H1 (cell line): ENCODE measurements at regions not wholly inside any gene's neighbourhood (a gene's known extent, or its start where the extent isn't known, plus 50 kb on each side); places are given as distances from the start of the nearest gene placed in this dataset.

Experiments
- CTCF ChIA-PET: fragments of 300-600 bp; sonication (Branson Sonifier 250); formaldehyde crosslinking; loops from one replicate; lab custom pipeline; 2021; ENCODE audit not compliant: partially characterized antibody; lab: Charles Lee
- POLR2A ChIA-PET: fragments of 300-600 bp; sonication (Branson Sonifier 250); formaldehyde crosslinking; loops from one replicate; lab custom pipeline; 2021; ENCODE audit warnings: inconsistent platforms; ENCODE audit not compliant: partially characterized antibody; lab: Charles Lee
- DNase-seq, 2 experiments: peaks; one replicate each; pipeline versions ENCODE4 v3.0.0 to v3.0.0-alpha.2; 2010 to 2022; ENCODE audit warnings: low spot score in 2 of 2, low read depth in 1 of 2, mixed read lengths in 1 of 2
- FAIRE-seq: peaks from 2 replicates; lab custom pipeline; 2011; peaks lifted over from hg19 to GRCh38; lab: Jason Lieb, UNC
- H2AFZ ChIP-seq: 2 replicates; pipeline ENCODE4 v1.8.1; 2012; ENCODE audit warnings: low read length, inconsistent platforms
- H2AK5ac ChIP-seq: 2 replicates; pipeline ENCODE4 v1.6.1; 2013; ENCODE audit warnings: low read depth, low read length
- H2BK120ac ChIP-seq: replicated peaks from 2 replicates; pipeline ENCODE3; 2013; ENCODE audit warnings: low read depth, low read length, inconsistent platforms
- H2BK12ac ChIP-seq: 2 replicates; pipeline ENCODE4 v1.6.1; 2013; ENCODE audit warnings: low read depth, low read length
- H2BK15ac ChIP-seq: 2 replicates; pipeline ENCODE4 v1.6.1; 2013; ENCODE audit warnings: low read length
- H2BK20ac ChIP-seq: 2 replicates; pipeline ENCODE4 v1.6.1; 2013; ENCODE audit warnings: low read length
- H2BK5ac ChIP-seq: 2 replicates; pipeline ENCODE4 v1.6.1; 2013; ENCODE audit warnings: low read depth, low read length
- H3K14ac ChIP-seq: 2 replicates; pipeline ENCODE4 v1.6.1; 2013; ENCODE audit warnings: inconsistent platforms; ENCODE audit not compliant: insufficient read length
- H3K18ac ChIP-seq: 2 replicates; pipeline ENCODE4 v1.6.1; 2013; ENCODE audit warnings: low read length; ENCODE audit errors: extremely low read depth
- H3K23ac ChIP-seq: 2 replicates; pipeline ENCODE4 v1.6.1; 2013; ENCODE audit warnings: inconsistent platforms; ENCODE audit not compliant: insufficient read length
- H3K23me2 ChIP-seq: 2 replicates; pipeline ENCODE4 v1.6.1; 2013; ENCODE audit warnings: low read depth, low read length
- H3K27ac ChIP-seq: 2 replicates; pipeline ENCODE4 v1.6.1; 2011; ENCODE audit warnings: low read depth, low read length, inconsistent platforms
- H3K27me3 ChIP-seq, 4 experiments: replicated peaks in 1 of 4; 1 replicate in 1 of 4; 2 replicates in 3 of 4; pipeline versions ENCODE4 v1.6.1 to v1.8.1; 2011 to 2013; ENCODE audit warnings: low read length in 3 of 4, mild to moderate bottlenecking in 3 of 4, inconsistent platforms in 2 of 4, mixed read lengths in 2 of 4, moderate library complexity in 1 of 4; ENCODE audit not compliant: control insufficient read depth in 3 of 4, insufficient read depth in 3 of 4; ENCODE audit errors: extremely low read depth in 1 of 4
- H3K36me3 ChIP-seq, 4 experiments: 2 replicates each; pipeline versions ENCODE4 v1.6.1 to v1.8.1; 2011 to 2013; ENCODE audit warnings: mild to moderate bottlenecking in 4 of 4, low read length in 3 of 4, moderate library complexity in 2 of 4, control low read depth in 1 of 4, inconsistent platforms in 1 of 4; ENCODE audit not compliant: insufficient read depth in 4 of 4, control insufficient read depth in 2 of 4
- H3K4ac ChIP-seq: replicated peaks from 2 replicates; pipeline ENCODE3; 2013; ENCODE audit warnings: low read length, low read depth, mixed read lengths, inconsistent platforms; ENCODE audit not compliant: insufficient read length
- H3K4me1 ChIP-seq, 4 experiments: replicated peaks in 1 of 4; 1 replicate in 1 of 4; 2 replicates in 3 of 4; pipeline versions ENCODE4 v1.6.1 to v1.8.1; 2011 to 2013; ENCODE audit warnings: low read length in 3 of 4, inconsistent platforms in 2 of 4, mixed read lengths in 1 of 4; ENCODE audit not compliant: insufficient read depth in 4 of 4, control insufficient read depth in 3 of 4
- H3K4me2 ChIP-seq, 2 experiments: 2 replicates each; pipeline versions ENCODE4 v1.6.1 to v1.8.1; 2011 to 2013; ENCODE audit warnings: low read depth in 2 of 2, low read length in 2 of 2, control low read depth in 1 of 2, inconsistent platforms in 1 of 2, mild to moderate bottlenecking in 1 of 2; ENCODE audit not compliant: insufficient read depth in 1 of 2
- H3K4me3 ChIP-seq, 4 experiments: fragments of 200-600, 300-600 bp in 1 of 4; sonication (generic), shearing (Covaris generic), sonication (Bioruptor Twin) in 1 of 4; 2 replicates each; pipeline versions ENCODE4 v1.5.1 to v1.8.1; 2011 to 2016; ENCODE audit warnings: low read length in 4 of 4, low read depth in 3 of 4, control low read depth in 2 of 4, inconsistent platforms in 2 of 4, mild to moderate bottlenecking in 2 of 4, mixed read lengths in 1 of 4, moderate library complexity in 1 of 4; ENCODE audit not compliant: insufficient read depth in 2 of 4; ENCODE audit errors: extremely low read depth in 1 of 4
- H3K56ac ChIP-seq: replicated peaks from 2 replicates; pipeline ENCODE3; 2013; ENCODE audit warnings: low read depth, mild to moderate bottlenecking, mixed read lengths, low read length, inconsistent platforms; ENCODE audit not compliant: insufficient read length
- H3K79me1 ChIP-seq: 2 replicates; pipeline ENCODE4 v1.6.1; 2013; ENCODE audit warnings: low read depth, low read length, control low read depth
- H3K79me2 ChIP-seq, 2 experiments: 2 replicates each; pipeline versions ENCODE4 v1.6.1 to v1.8.1; 2012 to 2013; ENCODE audit warnings: low read length in 2 of 2, mild to moderate bottlenecking in 2 of 2, inconsistent platforms in 1 of 2; ENCODE audit not compliant: insufficient read depth in 2 of 2, control insufficient read depth in 1 of 2
- H3K9ac ChIP-seq, 4 experiments: replicated peaks in 1 of 4; 1 replicate in 1 of 4; 2 replicates in 3 of 4; pipeline versions ENCODE4 v1.6.1 to v1.8.1; 2011 to 2013; ENCODE audit warnings: low read depth in 3 of 4, low read length in 3 of 4, control low read depth in 2 of 4, mild to moderate bottlenecking in 2 of 4, moderate library complexity in 2 of 4, inconsistent platforms in 1 of 4; ENCODE audit errors: extremely low read depth in 1 of 4
- H3K9me3 ChIP-seq, 2 experiments: 2 replicates each; pipeline versions ENCODE4 v1.6.1 to v1.8.1; 2012 to 2013; ENCODE audit warnings: mild to moderate bottlenecking in 2 of 2, moderate library complexity in 2 of 2, control low read depth in 1 of 2, inconsistent platforms in 1 of 2, low read depth in 1 of 2, low read length in 1 of 2, mixed read lengths in 1 of 2; ENCODE audit not compliant: insufficient read depth in 2 of 2
- H4K20me1 ChIP-seq, 2 experiments: replicated peaks in 1 of 2; 2 replicates each; pipeline versions ENCODE3 to v1.8.1; 2011 to 2013; ENCODE audit warnings: inconsistent platforms in 2 of 2, low read length in 2 of 2, mild to moderate bottlenecking in 1 of 2; ENCODE audit not compliant: insufficient read depth in 2 of 2, control insufficient read depth in 1 of 2
- H4K5ac ChIP-seq: 2 replicates; pipeline ENCODE4 v1.6.1; 2013; ENCODE audit warnings: low read length, low read depth, mixed read lengths, inconsistent platforms; ENCODE audit not compliant: insufficient read length
- H4K8ac ChIP-seq: 2 replicates; pipeline ENCODE4 v1.8.0; 2013; ENCODE audit warnings: mild to moderate bottlenecking, moderate library complexity, low read length, inconsistent platforms; ENCODE audit not compliant: insufficient read depth; ENCODE audit errors: extremely low read depth
- H4K91ac ChIP-seq: replicated peaks from 2 replicates; pipeline ENCODE3; 2013; ENCODE audit warnings: low read length, mixed read lengths, inconsistent platforms; ENCODE audit not compliant: insufficient read length
- CBX8 ChIP-seq: fragments of 300-800, 300-1000 bp; sonication (generic); IDR thresholded peaks from 2 replicates; pipeline ENCODE4 v1.7.1; 2016; ENCODE audit warnings: low read depth, low read length, borderline replicate concordance
- CHD1 ChIP-seq: IDR thresholded peaks from 2 replicates; pipeline ENCODE4 v1.6.1; 2012; ENCODE audit warnings: low read depth, low read length, improper control_type of control experiment
- KDM1A ChIP-seq: fragments of 200-600, 300-600 bp; sonication (generic); IDR thresholded peaks from 2 replicates; pipeline ENCODE4 v1.7.1; 2016; ENCODE audit warnings: mild to moderate bottlenecking, low read length, borderline replicate concordance
- KDM5A ChIP-seq: fragments of 200-600 bp; IDR thresholded peaks from 2 replicates; pipeline ENCODE4 v1.7.1; 2012; ENCODE audit warnings: mild to moderate bottlenecking, low read length, inconsistent platforms, mixed read lengths
- NRF1 ChIP-seq: IDR thresholded peaks from 2 replicates; pipeline ENCODE4 v1.6.1; 2011; ENCODE audit warnings: mild to moderate bottlenecking, low read depth, low read length, improper control_type of control experiment
- RFX5 ChIP-seq: IDR thresholded peaks from 2 replicates; pipeline ENCODE4 v1.6.1; 2011; ENCODE audit warnings: low read depth, low read length, improper control_type of control experiment, borderline replicate concordance
- SIN3A ChIP-seq, 2 experiments: IDR thresholded peaks in 1 of 2; conservative IDR thresholded peaks in 1 of 2; 2 replicates each; pipeline ENCODE4 v1.6.1; 2011 to 2012; ENCODE audit warnings: low read length in 2 of 2, improper control_type of control experiment in 1 of 2, low read depth in 1 of 2, mild to moderate bottlenecking in 1 of 2
- SIX5 ChIP-seq: IDR thresholded peaks from 2 replicates; pipeline ENCODE4 v1.6.1; 2011; ENCODE audit warnings: mild to moderate bottlenecking, low read depth, low read length
- SP1 ChIP-seq: IDR thresholded peaks from 2 replicates; pipeline ENCODE4 v1.6.1; 2011; ENCODE audit warnings: low read depth, low read length
- YY1 ChIP-seq: IDR thresholded peaks from 2 replicates; pipeline ENCODE4 v1.6.1; 2011; ENCODE audit warnings: low read depth, mild to moderate bottlenecking, low read length
- WGBS, 2 experiments: shearing (Covaris generic) in 1 of 2; methylation state at CpG; one replicate each; pipeline versions ENCODE4 v1.1.6 to v1.1.7; 2013 to 2015; ENCODE audit warnings: low lambda C conversion rate in 2 of 2, mixed read lengths in 2 of 2, inconsistent platforms in 1 of 2, low coverage in 1 of 2, missing lambda C conversion rate in 1 of 2; ENCODE audit not compliant: insufficient replicate concordance in 2 of 2, insufficient coverage in 1 of 2, insufficient read length in 1 of 2; ENCODE audit errors: extremely low coverage in 1 of 2, missing lambda C conversion rate in 1 of 2; 5-methylcytosine and 5-hydroxymethylcytosine counted together

DNA sequence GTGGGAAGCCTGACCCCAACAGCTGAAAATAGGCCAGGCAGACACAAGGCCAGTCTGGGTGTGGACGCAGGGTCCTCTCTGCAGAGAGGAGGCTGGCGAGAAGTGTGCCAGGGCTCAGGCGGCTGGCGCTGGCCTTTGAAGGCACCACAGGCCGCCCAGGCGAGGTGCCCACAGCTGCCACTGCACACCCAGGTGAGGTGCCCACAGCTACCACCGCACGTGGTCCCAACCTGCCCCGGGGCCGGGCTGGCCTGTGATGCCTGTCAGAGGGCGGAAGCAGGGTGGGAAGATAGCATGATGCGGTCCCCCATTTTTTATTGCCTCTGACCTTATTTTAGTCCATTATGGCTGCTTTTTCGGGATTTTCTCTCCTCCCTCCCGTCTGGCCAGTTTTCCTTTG is 1303.9 kb downstream of the BRD1 start:
- H3K79me2 ChIP-seq: no peaks in the 10 kb centered on the region
- POLR2A ChIA-PET: no interaction called here
- H2BK12ac ChIP-seq: no peak overlapping the region
- H4K8ac ChIP-seq: no peak overlapping the region
- H3K23me2 ChIP-seq: no peaks in the 10 kb centered on the region
- H3K9ac ChIP-seq: no peak overlapping the region
- no peak overlapping the region for H2BK20ac ChIP-seq
- H2AK5ac ChIP-seq: no peak overlapping the region
- H2BK5ac ChIP-seq: no peak overlapping the region
- no peaks in the 10 kb centered on the region for H3K9me3 ChIP-seq
- no peak overlapping the region for H3K27ac ChIP-seq
- H3K4me3 ChIP-seq: no peak overlapping the region
- H2BK15ac ChIP-seq: no peak overlapping the region
- no peak overlapping the region for H4K91ac ChIP-seq
- H2AFZ ChIP-seq: no peak overlapping the region
- no peak overlapping the region for H3K56ac ChIP-seq
- H3K4me2 ChIP-seq: no peak overlapping the region
- H2BK120ac ChIP-seq: no peak overlapping the region
- H3K14ac ChIP-seq: no peak overlapping the region
- no peak overlapping the region; the same call in 1 of the 2 replicates for H3K18ac ChIP-seq
- no peak overlapping the region for H4K5ac ChIP-seq
- H3K23ac ChIP-seq: no peak overlapping the region
- H3K79me1 ChIP-seq: peaks cover 6% of the 10 kb centered on the region; the same call in 1 of the 2 replicates
- no peaks in the 10 kb centered on the region for H3K36me3 ChIP-seq
- DNase-seq: no peak
- peaks cover 0 to 12% of the 10 kb centered on the region in 2 experiments for H4K20me1 ChIP-seq
- CTCF ChIA-PET: no interaction called here
- no peak overlapping the region for H3K4ac ChIP-seq
- H3K4me1 ChIP-seq: peaks cover 0 to 2% (median 0%) of the 10 kb centered on the region in 4 experiments; a peak in 2 of 7 replicates
- H3K27me3 ChIP-seq: no peaks in the 10 kb centered on the region
- 85% methylated on average over 10 of the region's 14 CpGs; no CpG with 5 or more reads in 1 of the 2 experiments for WGBS, 2 experiments
- no peak for FAIRE-seq
- TF ChIP-seq NRF1 (no peak), CBX8 (no peak), CHD1 (no peak), SP1 (no peak), SIN3A (conservative IDR thresholded peaks at IDR 0.05 in 1 of 2, IDR thresholded peaks at IDR 0.05 in 1 of 2; ENCODE audit: low read depth in 1 of 2, low read length in 2 of 2) (no peak), RFX5 (no peak), YY1 (no peak), KDM5A (no peak), KDM1A (no peak), SIX5 (no peak)
